BJ (cell line): ENCODE measurements at regions not wholly inside any gene's neighbourhood (a gene's known extent, or its start where the extent isn't known, plus 50 kb on each side); places are given as distances from the start of the nearest gene placed in this dataset.

Experiments used
- CTCF ChIA-PET: fragments of 350-600 bp; formaldehyde crosslinking; extraction: SDS; loops from one replicate; lab custom pipeline; 2021; ENCODE audit warnings: antibody characterized with exemption, inconsistent platforms; lab: Yijun Ruan, JAX
- POLR2A ChIA-PET: fragments of 300-600 bp; sonication (Branson Sonifier 250); formaldehyde crosslinking; extraction: SDS; loops from one replicate; lab custom pipeline; 2021; ENCODE audit warnings: antibody characterized with exemption; lab: Charles Lee
- DNase-seq: peaks from one replicate; pipeline ENCODE4 v3.0.0-alpha.2; 2011; ENCODE audit warnings: low read depth
- H3K27me3 ChIP-seq: 2 replicates; pipeline ENCODE4 v1.6.0; 2011; ENCODE audit warnings: low read length; ENCODE audit not compliant: control insufficient read depth, insufficient read depth
- H3K36me3 ChIP-seq: 2 replicates; pipeline ENCODE4 v1.5.1; 2011; ENCODE audit warnings: low read length; ENCODE audit not compliant: control insufficient read depth, insufficient read depth
- H3K4me3 ChIP-seq: 2 replicates; pipeline ENCODE4 v1.5.1; 2011; ENCODE audit warnings: low read depth, mild to moderate bottlenecking, control low read depth, low read length
- CTCF ChIP-seq: IDR thresholded peaks from 2 replicates; pipeline ENCODE4 v1.5.1; 2011; ENCODE audit warnings: low read depth, mild to moderate bottlenecking, control low read depth, inconsistent platforms, low read length, moderate library complexity; ENCODE audit not compliant: insufficient read depth

DNA sequence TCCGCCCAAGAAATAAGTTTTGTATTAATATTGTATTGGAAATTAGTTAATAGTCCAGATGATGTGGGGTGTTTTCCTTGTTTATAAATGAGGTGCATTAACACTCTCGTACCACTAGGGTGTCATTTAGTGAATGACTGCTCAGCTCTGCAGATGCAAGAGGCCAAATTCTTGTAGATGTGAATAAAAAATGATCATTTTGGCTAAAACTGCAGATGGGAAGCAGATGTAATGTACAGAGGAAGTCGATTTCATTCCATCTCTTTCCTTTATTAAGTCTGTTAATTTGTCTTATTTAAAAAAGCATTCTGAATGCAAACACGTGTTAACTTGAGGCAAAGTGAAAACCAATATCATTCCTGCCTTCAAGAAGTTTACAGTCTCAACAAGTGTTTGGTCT is 108.1 kb downstream of the DHX15 start:
- CTCF ChIA-PET, result interaction anchor here (0.5 to 4.5 kb wide), 7 partner anchors 12 to 504 kb away, joined by 3 to 66 read pairs (median 3); no protein-coding TSS in a partner anchor
- TF ChIP-seq CTCF, result peak; percentile 61
- H3K27me3 ChIP-seq, result peaks cover 9% of the 10 kb centered on the region
- no peak for DNase-seq
- POLR2A ChIA-PET, result interaction anchor here (1.2 kb wide), 1 partner anchor 108 kb away, joined by 3 read pairs; the partner anchor contains the start of gene DHX15
- H3K4me3 ChIP-seq, result no peak overlapping the region
- H3K36me3 ChIP-seq, result no peaks in the 10 kb centered on the region

DNA sequence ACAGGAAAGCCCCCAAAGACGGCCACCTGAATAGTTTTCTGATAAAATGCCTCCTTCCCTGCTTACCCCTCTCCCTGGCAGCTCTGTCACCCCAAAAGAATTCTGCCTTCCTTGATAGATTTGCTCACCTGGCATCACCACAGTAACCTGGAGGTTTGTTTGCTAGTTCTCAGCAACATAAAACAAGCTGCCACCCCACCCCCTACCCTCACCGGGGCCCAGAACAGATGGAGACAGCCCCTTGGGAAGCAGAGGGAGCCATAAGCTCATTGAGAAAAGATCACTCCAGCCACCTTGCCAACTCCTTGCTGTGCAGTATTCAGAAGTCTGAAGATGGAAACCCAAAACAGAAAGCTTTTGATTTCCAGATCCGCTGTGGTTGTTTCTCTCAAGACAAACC is 108.6 kb downstream of the DHX15 start:
- ChIA-PET CTCF (interaction anchor here (0.8 to 4.5 kb wide), 10 partner anchors 12 to 504 kb away, joined by 3 to 66 read pairs (median 3); no protein-coding TSS in a partner anchor), POLR2A (interaction anchor here (1.2 kb wide), 1 partner anchor 109 kb away, joined by 3 read pairs; the partner anchor contains the start of gene DHX15)
- H3K27me3 ChIP-seq, result peaks cover 9% of the 10 kb centered on the region
- TF ChIP-seq CTCF, result no peak
- no peak for DNase-seq
- no peak overlapping the region for H3K4me3 ChIP-seq
- no peaks in the 10 kb centered on the region for H3K36me3 ChIP-seq

DNA sequence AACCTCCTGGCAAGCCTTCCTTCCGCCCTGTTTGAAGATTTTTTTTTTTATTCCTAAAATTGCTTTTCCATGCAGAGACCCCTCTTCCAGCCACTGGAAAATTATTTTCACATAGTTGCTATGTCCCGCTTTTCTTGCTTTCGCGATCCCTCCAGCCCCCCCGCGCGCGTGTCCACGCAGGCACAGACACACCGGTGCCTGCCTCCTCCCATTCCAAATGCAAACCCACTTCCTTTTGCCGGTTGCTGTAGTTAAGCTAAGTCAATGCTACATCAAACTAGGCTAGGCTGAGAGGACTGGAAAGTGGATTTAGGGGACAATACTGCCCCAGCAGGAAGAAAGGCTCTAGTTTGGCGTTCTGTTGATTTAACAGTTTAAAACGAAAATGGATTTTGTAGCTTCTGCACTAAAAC is 111.0 kb downstream of the DHX15 start:
- ChIA-PET CTCF (interaction anchor here (0.6 to 1.7 kb wide), 8 partner anchors 15 to 519 kb away, joined by 3 to 6 read pairs (median 4); no protein-coding TSS in a partner anchor), POLR2A (interaction anchor here (0.7 kb wide), 1 partner anchor 413 kb away, joined by 6 read pairs; no protein-coding TSS in a partner anchor)
- no peaks in the 10 kb centered on the region for H3K36me3 ChIP-seq
- peak overlapping the region; percentile 62 for H3K4me3 ChIP-seq
- H3K27me3 ChIP-seq, result peaks cover 12% of the 10 kb centered on the region
- no peak for DNase-seq
- TF ChIP-seq CTCF, result no peak

DNA sequence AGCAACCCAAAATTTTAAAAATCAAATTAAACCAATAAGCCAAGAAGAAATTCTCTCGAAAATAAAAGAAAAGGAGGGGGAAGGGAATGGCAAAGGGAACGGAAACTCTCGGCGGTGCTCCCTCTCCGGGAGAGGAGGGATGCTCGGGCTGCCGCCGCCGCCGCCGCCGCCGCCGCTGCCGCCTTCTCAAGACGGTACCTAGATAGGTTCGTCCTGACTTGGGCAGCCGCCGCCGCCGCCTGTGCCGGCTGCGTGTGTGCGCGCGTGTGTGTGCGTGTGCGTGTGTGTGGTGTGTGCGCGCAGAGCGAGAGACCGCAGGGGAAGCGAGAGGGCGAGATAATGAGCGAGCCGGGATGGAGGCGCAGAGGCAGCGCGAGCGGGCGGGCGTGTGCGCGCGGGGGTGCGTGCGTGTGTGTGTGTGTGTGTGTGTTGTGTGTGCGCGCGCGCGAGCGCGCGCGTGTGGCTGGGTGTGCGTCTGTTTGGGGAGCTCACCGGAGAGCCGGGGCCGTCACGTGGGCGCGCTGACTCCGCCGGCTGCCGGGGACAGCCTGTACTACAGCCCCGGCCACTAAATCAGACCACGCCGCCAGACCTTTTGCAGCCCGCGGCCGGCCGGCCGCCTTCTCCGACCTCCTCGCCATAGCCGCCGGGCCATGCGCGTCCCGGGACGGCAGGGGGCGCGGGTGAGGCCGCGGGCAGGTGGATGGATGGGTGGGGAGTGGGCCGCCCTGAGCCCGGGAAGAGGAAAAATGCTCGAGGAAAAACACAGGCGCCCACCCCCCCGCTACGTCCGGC is 111.6 kb downstream of the DHX15 start:
- Histone ChIP-seq H3K36me3 (no peaks in the 10 kb centered on the region), H3K4me3 (peak overlapping the region; percentile 62), H3K27me3 (peaks cover 15% of the 10 kb centered on the region)
- DNase-seq, result no peak
- ChIA-PET CTCF (interaction anchor here (0.6 to 1.7 kb wide), 6 partner anchors 16 to 518 kb away, joined by 3 to 6 read pairs (median 4); no protein-coding TSS in a partner anchor), POLR2A (interaction anchor here (0.7 kb wide), 1 partner anchor 412 kb away, joined by 6 read pairs; no protein-coding TSS in a partner anchor)
- peak; percentile 63 for TF ChIP-seq CTCF

DNA sequence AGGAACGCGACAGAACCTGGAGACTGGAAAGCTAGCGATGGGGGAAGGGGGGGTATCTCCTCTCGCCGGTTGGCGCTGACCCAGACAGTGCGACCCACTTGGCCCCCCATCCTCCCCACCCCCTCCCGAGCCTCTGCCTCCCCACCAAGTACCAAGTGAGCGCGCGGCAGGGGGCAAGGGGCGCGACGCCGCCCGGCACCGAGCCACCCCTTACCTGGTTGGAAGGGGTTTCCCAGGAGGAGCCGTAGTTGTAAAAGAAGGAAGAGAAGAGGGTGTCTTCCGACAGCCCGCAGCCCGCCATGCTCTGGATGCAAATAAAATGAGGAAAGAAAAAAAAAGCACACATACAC is 112.2 kb downstream of the DHX15 start:
- Histone ChIP-seq H3K36me3 (no peaks in the 10 kb centered on the region), H3K4me3 (peak overlapping the region; percentile 62), H3K27me3 (peaks cover 13% of the 10 kb centered on the region)
- no peak for TF ChIP-seq CTCF
- DNase-seq, result no peak
- ChIA-PET POLR2A (no interaction called here), CTCF (interaction anchor here (0.6 to 1.7 kb wide), 3 partner anchors 16 to 512 kb away, joined by 4 to 6 read pairs (median 6); no protein-coding TSS in a partner anchor)
